Activated CD4-positive, alpha-beta T cell treated with anti-CD3 and anti-CD28 coated beads for 36 hours (primary cell): ENCODE measurements at regions not wholly inside any gene's neighbourhood (a gene's known extent, or its start where the extent isn't known, plus 50 kb on each side); places are given as distances from the start of the nearest gene placed in this dataset.

Source experiments
- ATAC-seq: fragments of 200-7000 bp; cut with Tn5 transposase; one replicate; pipeline ENCODE4 v1.10.0; 2021; ENCODE audit warnings: mild to moderate bottlenecking, moderate library complexity
- CTCF ChIA-PET: fragments of 350-600 bp; sonication (Branson Sonifier 250); formaldehyde crosslinking; loops from one replicate; lab custom pipeline; 2021; ENCODE audit warnings: antibody characterized with exemption; lab: Charles Lee
- POLR2A ChIA-PET: fragments of 350-600 bp; sonication (Branson Sonifier 250); formaldehyde crosslinking; loops from one replicate; lab custom pipeline; 2021; ENCODE audit warnings: antibody characterized with exemption, inconsistent platforms; lab: Charles Lee
- DNase-seq: peaks from one replicate; pipeline ENCODE4 v3.0.0-alpha.2; 2020
- H3K27ac Mint-ChIP-seq: one replicate; pipeline ENCODE4 v1.8.0; 2021; ENCODE audit warnings: mixed read lengths
- H3K27me3 Mint-ChIP-seq: one replicate; pipeline ENCODE4 v1.8.0; 2021; ENCODE audit warnings: mixed read lengths
- H3K36me3 Mint-ChIP-seq: one replicate; pipeline ENCODE4 v1.8.0; 2021; ENCODE audit warnings: low read depth, mixed read lengths
- H3K4me1 Mint-ChIP-seq: one replicate; pipeline ENCODE4 v1.8.0; 2021; ENCODE audit warnings: mixed read lengths
- H3K4me3 Mint-ChIP-seq: one replicate; pipeline ENCODE4 v1.8.0; 2021; ENCODE audit warnings: mild to moderate bottlenecking, moderate library complexity, mixed read lengths
- H3K9me3 Mint-ChIP-seq: one replicate; pipeline ENCODE4 v1.8.0; 2021; ENCODE audit warnings: low read depth, mixed read lengths
- intact Hi-C, 2 experiments: fragments of 100-400 bp; cut with DNase I in 1 of 2; cut with micrococcal nuclease in 1 of 2; formaldehyde crosslinking; loops; one replicate each; pipeline versions ENCODE4 v1.14.2 to v1.15.1; 2022 to 2024; cut with DNase I, micrococcal nuclease

DNA sequence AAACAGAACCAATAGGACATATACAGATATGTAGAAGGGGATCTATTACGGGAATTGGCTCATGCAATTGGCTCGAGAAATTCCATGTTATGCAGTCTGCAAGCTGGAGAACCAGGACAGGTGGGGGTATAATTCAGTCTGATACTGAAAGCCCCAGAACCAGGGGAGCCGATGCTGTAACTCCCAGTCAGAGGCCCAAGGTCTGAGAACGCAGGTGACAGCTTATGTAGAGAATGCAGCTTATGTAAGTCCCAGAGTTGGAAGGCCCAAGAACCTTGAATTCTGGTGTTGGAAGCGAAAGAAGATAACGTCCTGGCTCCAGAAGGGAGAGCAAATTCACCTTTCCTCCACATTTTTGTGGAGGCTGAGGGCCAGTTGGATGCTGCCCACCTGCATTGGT lies 62.7 kb downstream of the CCNL1 start:
- intact Hi-C loops, result no loop called here
- Mint-ChIP-seq H3K4me3 (no peak overlapping the region), H3K9me3 (no peaks in the 10 kb centered on the region), H3K27ac (no peak overlapping the region), H3K36me3 (no peaks in the 10 kb centered on the region), H3K27me3 (no peaks in the 10 kb centered on the region), H3K4me1 (peaks cover 41% of the 10 kb centered on the region)
- ChIA-PET CTCF (interaction anchor here (0.5 to 2.3 kb wide), 2 partner anchors 33 to 40 kb away, joined by 3 to 11 read pairs; no protein-coding TSS in a partner anchor), POLR2A (no interaction called here)
- DNase-seq (no peak), ATAC-seq (no peak)

DNA sequence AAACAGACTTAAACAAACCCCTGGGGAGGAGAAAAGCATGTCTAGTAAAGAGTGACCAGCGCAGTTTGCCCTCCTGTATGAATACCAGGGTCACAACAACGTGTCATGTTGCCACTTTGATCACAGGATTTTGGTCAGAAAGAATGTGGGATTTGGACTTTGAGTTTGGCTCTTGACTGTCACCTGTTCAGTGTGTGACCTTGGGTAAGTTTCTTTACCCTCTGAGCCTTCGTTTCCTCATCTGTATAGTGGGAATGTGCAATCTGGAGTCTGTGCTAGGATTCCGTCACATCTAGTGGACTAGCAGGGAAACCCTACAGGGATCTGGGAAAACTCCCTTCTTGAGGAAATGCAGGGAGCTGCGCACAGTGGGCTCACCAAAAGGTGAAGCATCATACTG lies 63.6 kb downstream of the CCNL1 start:
- no peak overlapping the region for H3K27ac Mint-ChIP-seq
- no peaks in the 10 kb centered on the region for H3K9me3 Mint-ChIP-seq
- ATAC-seq (no peak), DNase-seq (no peak)
- no peaks in the 10 kb centered on the region for H3K27me3 Mint-ChIP-seq
- intact Hi-C loops, result no loop called here
- ChIA-PET POLR2A (no interaction called here), CTCF (no interaction called here)
- no peak overlapping the region for H3K4me3 Mint-ChIP-seq
- H3K4me1 Mint-ChIP-seq, result peaks cover 46% of the 10 kb centered on the region
- H3K36me3 Mint-ChIP-seq, result no peaks in the 10 kb centered on the region
